ENCODE measurements at regions not wholly inside any gene's neighbourhood (a gene's known extent, or its start where the extent isn't known, plus 50 kb on each side); places are given as distances from the start of the nearest gene placed in this dataset.

- DNase-seq, result peak; percentile 32 to 62 (median 37)
- Mint-ChIP-seq H3K9me3 (no peaks in the 10 kb centered on the region), H3K4me1 (peaks cover 40 to 71% of the 10 kb centered on the region in 2 donors), H3K4me3 (peak overlapping the region; percentile 82 to 89 (median 87)), H3K36me3 (peaks cover 0 to 4% (median 0%) of the 10 kb centered on the region in 3 donors), H3K27me3 (ENCODE audit: low read depth in 3 of 3) (peaks cover 3 to 27% (median 12%) of the 10 kb centered on the region in 3 donors), H3K27ac (peak overlapping the region; percentile 84 to 96 (median 90))
These were observed 55.6 kb upstream of the FOXC1 start for GRCh38 chr6:1554141-1554475.

DNA sequence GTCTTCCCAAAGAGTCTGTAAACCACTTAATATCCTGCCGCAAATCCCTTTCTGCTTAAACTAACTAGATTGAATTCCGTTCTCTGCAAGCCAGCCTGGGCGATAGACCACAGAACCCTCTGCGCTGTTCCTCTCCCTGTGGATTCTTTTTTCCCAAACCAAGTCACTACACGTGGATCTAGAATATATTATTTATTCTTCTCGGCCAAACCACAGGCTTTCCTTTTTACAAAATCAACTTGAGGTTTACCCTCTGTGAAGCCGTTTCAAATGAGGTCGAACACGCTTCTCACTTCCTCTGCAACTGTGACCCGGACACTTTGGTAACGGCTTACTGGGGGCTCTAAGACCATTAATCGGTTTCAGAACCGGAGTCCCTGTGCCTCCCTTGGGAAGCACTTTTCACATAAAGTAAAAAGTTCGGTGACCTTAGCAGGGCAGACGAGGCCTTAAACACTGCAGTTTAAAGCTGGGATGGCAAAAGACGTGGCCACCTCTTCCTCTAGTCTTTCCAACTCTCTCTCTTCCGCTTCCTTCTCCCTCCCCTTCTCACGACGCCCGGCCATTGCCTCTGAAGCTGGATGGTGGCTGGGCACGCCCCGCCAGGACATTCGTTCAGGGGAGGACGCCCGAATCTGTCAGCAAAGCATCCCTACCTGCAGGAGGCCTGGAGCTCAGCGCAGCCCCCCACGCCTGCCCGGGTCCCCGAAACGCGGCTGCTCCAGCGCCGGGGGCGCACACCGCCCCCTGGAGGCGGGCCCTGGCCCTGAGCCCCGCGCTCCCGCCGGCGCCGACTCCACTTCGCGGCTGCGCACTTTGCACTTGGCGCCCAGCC lies 55.0 kb upstream of the FOXC1 start:
- peak; percentile 64 to 80 (median 66) for DNase-seq
- peaks cover 3 to 27% (median 12%) of the 10 kb centered on the region in 3 donors for H3K27me3 Mint-ChIP-seq (ENCODE audit: low read depth in 3 of 3)
- H3K9me3 Mint-ChIP-seq, result no peaks in the 10 kb centered on the region
- H3K4me3 Mint-ChIP-seq, result peak overlapping the region; percentile 82 to 89 (median 87)
- H3K4me1 Mint-ChIP-seq, result peaks cover 40 to 75% of the 10 kb centered on the region in 2 donors
- peak overlapping the region; percentile 84 to 96 (median 90) for H3K27ac Mint-ChIP-seq
- H3K36me3 Mint-ChIP-seq, result no peaks in the 10 kb centered on the region

DNA sequence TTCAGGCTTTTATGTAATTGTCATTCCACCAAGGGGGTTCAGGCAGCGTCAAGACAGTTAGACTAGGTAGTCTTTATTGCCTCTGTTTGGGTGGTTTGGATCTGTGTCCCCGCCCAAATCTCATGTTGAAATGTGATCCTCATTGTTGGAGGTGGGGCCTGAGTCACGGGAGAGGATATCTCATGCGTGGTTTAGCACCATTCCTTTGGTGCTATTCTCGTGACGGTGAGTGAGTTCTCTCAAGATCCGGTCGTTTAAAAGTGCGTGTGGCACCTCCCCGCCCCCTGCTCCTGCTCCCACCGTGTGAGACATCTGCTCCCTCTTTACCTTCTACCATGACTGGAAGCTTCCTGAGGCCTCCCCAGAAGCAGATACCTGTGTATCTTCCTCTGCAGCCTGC lies 51.3 kb upstream of the FOXC1 start:
- H3K27me3 Mint-ChIP-seq (ENCODE audit: low read depth in 3 of 3), result peaks cover 2 to 15% (median 13%) of the 10 kb centered on the region in 3 donors
- no peaks in the 10 kb centered on the region for H3K9me3 Mint-ChIP-seq
- peak overlapping the region in 1 of 5 donors; percentile 39 for H3K4me3 Mint-ChIP-seq
- DNase-seq, result peak; percentile 8 to 50 (median 14)
- H3K36me3 Mint-ChIP-seq, result no peaks in the 10 kb centered on the region
- H3K4me1 Mint-ChIP-seq, result peaks cover 25 to 44% of the 10 kb centered on the region in 2 donors
- peak overlapping the region in 2 of 6 donors; percentile 20 to 79 for H3K27ac Mint-ChIP-seq

Data from immature natural killer cell (primary cell).